ENCODE measurements at regions not wholly inside any gene's neighbourhood (a gene's known extent, or its start where the extent isn't known, plus 50 kb on each side); places are given as distances from the start of the nearest gene placed in this dataset.

GRCh38 chr7:27459021-27459730, 203.5 kb downstream of the HIBADH start:
- no peaks in the 10 kb centered on the region for H4K20me1 ChIP-seq (ENCODE audit: insufficient read depth)
- H3K27ac ChIP-seq (ENCODE audit: low read length): no peak overlapping the region

GRCh38 chr7:27459731-27460053, 203.0 kb downstream of the HIBADH start:
- H3K9ac ChIP-seq (ENCODE audit: low read length): no peak overlapping the region
- TF ChIP-seq CTCF (IDR thresholded peaks at IDR 0.05; ENCODE audit: poor library complexity, severe bottlenecking): no peak
- no peak for TF ChIP-seq MXI1 (conservative IDR thresholded peaks at IDR 0.05; ENCODE audit: poor library complexity, severe bottlenecking)
- no peak for TF ChIP-seq REST (IDR thresholded peaks at IDR 0.05; ENCODE audit: borderline replicate concordance)
- no peak for TF ChIP-seq SMC3 (conservative IDR thresholded peaks at IDR 0.05; ENCODE audit: poor library complexity)
- no peak for TF ChIP-seq TAF1 (IDR thresholded peaks at IDR 0.05; ENCODE audit: low read depth)
- no peak for TF ChIP-seq EP300 (conservative IDR thresholded peaks at IDR 0.05; ENCODE audit: poor library complexity, severe bottlenecking)

More at GRCh38 chr7:27459021-27459730, 203.5 kb downstream of the HIBADH start:
- no peaks in the 10 kb centered on the region for H3K36me3 ChIP-seq (ENCODE audit: insufficient read depth, low read length)
- no peaks in the 10 kb centered on the region for H3K27me3 ChIP-seq (ENCODE audit: insufficient read depth, low read depth, low read length)
- no peak overlapping the region for H3K9ac ChIP-seq (ENCODE audit: low read length)
- no peaks in the 10 kb centered on the region for H3K9me2 ChIP-seq (ENCODE audit: insufficient read depth, low read length)
- H3K4me2 ChIP-seq (ENCODE audit: low read length): no peak overlapping the region
- no peak overlapping the region for H2AFZ ChIP-seq (ENCODE audit: low read depth, low read length)
- H3K9me3 ChIP-seq (ENCODE audit: low read length): no peaks in the 10 kb centered on the region
- H3K79me2 ChIP-seq (replicated peaks; ENCODE audit: insufficient read depth, low read length): no peaks in the 10 kb centered on the region
- H3K4me3 ChIP-seq (ENCODE audit: low read length): no peak overlapping the region
- no peaks in the 10 kb centered on the region for H3F3A ChIP-seq (ENCODE audit: insufficient read depth, low read length, poor library complexity, severe bottlenecking)
- TF ChIP-seq MXI1 (conservative IDR thresholded peaks at IDR 0.05; ENCODE audit: poor library complexity, severe bottlenecking): no peak
- TF ChIP-seq CTCF (IDR thresholded peaks at IDR 0.05; ENCODE audit: poor library complexity, severe bottlenecking): no peak
- no peak for TF ChIP-seq RAD21 (conservative IDR thresholded peaks at IDR 0.05)
- TF ChIP-seq EZH2 (IDR thresholded peaks at IDR 0.05; ENCODE audit: borderline replicate concordance, insufficient read depth, low read length, poor library complexity, severe bottlenecking): no peak
- TF ChIP-seq TAF1 (IDR thresholded peaks at IDR 0.05; ENCODE audit: low read depth): no peak
- no peak for TF ChIP-seq SMC3 (conservative IDR thresholded peaks at IDR 0.05; ENCODE audit: poor library complexity)
- no peak for TF ChIP-seq EP300 (conservative IDR thresholded peaks at IDR 0.05; ENCODE audit: poor library complexity, severe bottlenecking)
- TF ChIP-seq POLR2AphosphoS5 (IDR thresholded peaks at IDR 0.05): no peak
- no peak for TF ChIP-seq REST (IDR thresholded peaks at IDR 0.05; ENCODE audit: borderline replicate concordance)

More at GRCh38 chr7:27459731-27460053, 203.0 kb downstream of the HIBADH start:
- no peak overlapping the region for H2AFZ ChIP-seq (ENCODE audit: low read depth, low read length)
- no peaks in the 10 kb centered on the region for H3F3A ChIP-seq (ENCODE audit: insufficient read depth, low read length, poor library complexity, severe bottlenecking)
- no peaks in the 10 kb centered on the region for H3K9me2 ChIP-seq (ENCODE audit: insufficient read depth, low read length)
- H3K27me3 ChIP-seq (ENCODE audit: insufficient read depth, low read depth, low read length): no peaks in the 10 kb centered on the region
- no peak overlapping the region for H3K4me2 ChIP-seq (ENCODE audit: low read length)
- H3K4me3 ChIP-seq (ENCODE audit: low read length): no peak overlapping the region
- no peak overlapping the region for H3K27ac ChIP-seq (ENCODE audit: low read length)
- H3K79me2 ChIP-seq (replicated peaks; ENCODE audit: insufficient read depth, low read length): no peaks in the 10 kb centered on the region
- no peaks in the 10 kb centered on the region for H3K36me3 ChIP-seq (ENCODE audit: insufficient read depth, low read length)
- no peaks in the 10 kb centered on the region for H4K20me1 ChIP-seq (ENCODE audit: insufficient read depth)
- no peaks in the 10 kb centered on the region for H3K9me3 ChIP-seq (ENCODE audit: low read length)
